ENCODE measurements at regions not wholly inside any gene's neighbourhood (a gene's known extent, or its start where the extent isn't known, plus 50 kb on each side); places are given as distances from the start of the nearest gene placed in this dataset.

DNA sequence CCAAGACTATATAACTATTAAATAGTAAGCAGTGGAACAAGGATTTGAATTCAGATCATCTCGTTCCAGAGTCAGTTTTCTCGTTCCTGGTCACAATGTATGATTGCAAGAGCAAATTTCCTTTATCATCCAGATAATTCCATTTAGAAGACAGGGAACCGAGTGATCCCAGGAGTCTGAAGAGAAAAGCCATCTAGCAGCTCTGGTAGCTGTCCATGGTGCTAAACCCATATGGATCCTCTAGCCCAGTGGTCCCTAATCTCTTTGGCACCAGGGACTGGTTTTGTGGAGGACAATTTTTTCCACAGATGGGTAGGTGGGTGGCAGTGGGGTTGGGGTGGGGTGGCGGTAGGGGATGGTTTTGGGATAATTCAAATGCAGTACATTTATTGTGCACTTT lies 229.4 kb downstream of the PTPRU start:
- Mint-ChIP-seq H3K4me3 (no peak overlapping the region), H3K27ac (no peak overlapping the region), H3K27me3 (peaks cover 1% of the 10 kb centered on the region), H3K36me3 (ENCODE audit: low read depth) (no peaks in the 10 kb centered on the region), H3K9me3 (no peaks in the 10 kb centered on the region), H3K4me1 (no peaks in the 10 kb centered on the region)
- POLR2A ChIA-PET = no interaction called here
- no peak for DNase-seq
- CTCF ChIA-PET = no interaction called here

DNA sequence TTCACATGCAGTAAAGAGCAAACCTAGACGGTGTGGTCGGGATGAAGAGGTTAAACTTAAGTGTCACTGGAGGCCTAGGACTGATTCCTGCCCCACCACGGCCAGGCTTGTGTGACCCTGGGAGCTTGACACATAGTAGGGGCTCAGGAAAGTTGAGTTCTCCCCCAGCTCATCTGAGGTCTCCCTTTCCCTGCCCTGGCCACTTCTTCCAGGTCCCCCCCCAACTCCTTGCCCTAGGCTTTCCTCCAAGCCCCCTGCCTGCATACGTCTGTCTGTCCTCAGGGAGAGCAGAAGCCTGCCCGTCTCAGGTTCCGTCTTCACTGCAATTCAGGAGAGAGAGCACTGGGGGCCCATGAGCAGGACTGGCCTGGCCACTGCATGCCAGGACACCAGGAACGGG lies 225.8 kb downstream of the PTPRU start:
- no peak overlapping the region for H3K4me3 Mint-ChIP-seq
- ChIA-PET CTCF (no interaction called here), POLR2A (no interaction called here)
- no peaks in the 10 kb centered on the region for H3K36me3 Mint-ChIP-seq (ENCODE audit: low read depth)
- H3K4me1 Mint-ChIP-seq = no peaks in the 10 kb centered on the region
- no peaks in the 10 kb centered on the region for H3K9me3 Mint-ChIP-seq
- peaks cover 1% of the 10 kb centered on the region for H3K27me3 Mint-ChIP-seq
- no peak for DNase-seq
- H3K27ac Mint-ChIP-seq = no peak overlapping the region

DNA sequence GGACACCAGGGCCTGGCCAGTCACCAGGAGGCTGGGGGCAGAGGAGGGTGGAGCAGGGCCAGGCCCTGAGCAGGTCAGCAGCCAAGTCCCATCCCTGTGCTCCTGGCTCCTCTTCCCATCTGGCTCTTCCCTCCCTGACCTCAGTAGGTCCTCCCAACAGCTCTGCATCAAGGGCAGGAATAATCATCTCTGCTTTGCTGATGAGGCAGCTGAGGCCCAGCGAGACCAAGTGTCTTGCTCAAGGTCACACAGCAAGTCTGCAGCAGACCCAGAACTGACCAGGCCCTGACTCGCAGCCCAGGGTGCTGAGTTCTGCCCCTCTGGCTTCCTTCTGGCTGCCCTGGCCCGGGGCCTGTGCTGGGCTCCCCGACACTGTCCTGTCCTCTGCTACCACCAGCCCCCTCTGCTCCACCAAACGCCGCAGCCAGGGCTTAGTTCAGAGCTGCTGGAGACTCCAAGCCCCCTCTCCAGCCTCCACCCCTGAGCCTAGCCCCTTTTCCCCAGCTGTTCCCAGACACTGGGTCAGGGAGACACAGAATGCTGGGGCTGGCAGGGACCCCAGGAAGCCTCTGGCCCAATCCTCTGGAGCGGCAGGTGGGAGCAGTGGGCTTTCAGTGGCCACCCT lies 224.9 kb downstream of the PTPRU start:
- no peak overlapping the region for H3K27ac Mint-ChIP-seq
- POLR2A ChIA-PET = no interaction called here
- no peak for DNase-seq
- peaks cover 1% of the 10 kb centered on the region for H3K27me3 Mint-ChIP-seq
- CTCF ChIA-PET = no interaction called here
- H3K9me3 Mint-ChIP-seq = no peaks in the 10 kb centered on the region
- no peaks in the 10 kb centered on the region for H3K4me1 Mint-ChIP-seq
- H3K36me3 Mint-ChIP-seq (ENCODE audit: low read depth) = no peaks in the 10 kb centered on the region
- H3K4me3 Mint-ChIP-seq = no peak overlapping the region

DNA sequence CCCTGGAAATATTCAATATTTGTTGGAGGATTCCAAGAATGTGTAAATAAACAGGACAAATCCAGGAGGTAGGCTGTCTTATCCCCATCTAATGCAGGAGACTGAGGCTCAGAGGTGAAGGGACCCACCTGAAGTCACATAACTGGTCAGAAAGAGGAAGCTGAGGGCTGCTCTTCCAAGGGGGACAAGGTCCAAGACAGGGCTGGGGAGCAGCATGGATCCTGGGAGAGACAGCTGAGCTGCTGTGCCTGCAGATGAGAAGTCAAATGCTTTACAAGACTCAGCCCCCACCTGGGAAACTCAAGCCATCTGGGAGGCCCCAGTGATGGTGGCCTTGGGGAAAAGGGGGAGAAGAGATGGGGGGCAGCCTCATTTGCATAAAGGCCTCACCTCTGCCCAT lies 224.4 kb downstream of the PTPRU start:
- DNase-seq = no peak
- H3K9me3 Mint-ChIP-seq = no peaks in the 10 kb centered on the region
- H3K27me3 Mint-ChIP-seq = peaks cover 1% of the 10 kb centered on the region
- H3K36me3 Mint-ChIP-seq (ENCODE audit: low read depth) = no peaks in the 10 kb centered on the region
- ChIA-PET POLR2A (no interaction called here), CTCF (no interaction called here)
- H3K4me1 Mint-ChIP-seq = no peaks in the 10 kb centered on the region
- no peak overlapping the region for H3K27ac Mint-ChIP-seq
- no peak overlapping the region for H3K4me3 Mint-ChIP-seq

DNA sequence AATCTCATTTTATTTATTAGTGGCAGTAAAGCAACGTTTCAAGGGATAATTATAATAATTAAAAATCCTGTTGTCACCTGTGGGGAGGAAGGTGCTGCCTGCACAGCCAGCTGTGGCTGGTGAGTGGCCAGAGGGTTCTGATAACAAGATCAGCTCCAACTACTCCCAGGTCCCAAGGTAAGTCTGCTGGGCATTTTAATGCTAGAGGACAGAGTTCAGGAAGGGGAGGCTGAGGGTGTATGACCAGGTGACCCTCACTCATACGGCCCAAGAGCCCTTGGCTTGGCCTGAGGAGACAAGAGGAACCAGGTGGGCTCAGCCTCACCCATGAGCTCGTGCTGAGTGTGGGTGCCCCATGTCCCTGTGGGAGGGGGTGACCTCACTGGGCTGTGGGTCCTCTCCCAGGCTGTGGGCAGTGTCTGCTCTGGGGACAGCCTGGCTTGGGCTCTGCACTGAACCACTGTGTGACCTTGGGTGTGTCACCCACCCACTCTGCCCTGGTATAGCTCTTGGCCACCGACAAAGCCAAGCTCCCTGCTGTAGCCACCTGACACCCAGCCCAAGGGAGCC lies 223.8 kb downstream of the PTPRU start:
- ChIA-PET CTCF (no interaction called here), POLR2A (no interaction called here)
- Mint-ChIP-seq H3K4me1 (no peaks in the 10 kb centered on the region), H3K9me3 (no peaks in the 10 kb centered on the region), H3K4me3 (no peak overlapping the region), H3K27ac (no peak overlapping the region), H3K27me3 (peaks cover 1% of the 10 kb centered on the region), H3K36me3 (ENCODE audit: low read depth) (no peaks in the 10 kb centered on the region)
- DNase-seq = no peak

DNA sequence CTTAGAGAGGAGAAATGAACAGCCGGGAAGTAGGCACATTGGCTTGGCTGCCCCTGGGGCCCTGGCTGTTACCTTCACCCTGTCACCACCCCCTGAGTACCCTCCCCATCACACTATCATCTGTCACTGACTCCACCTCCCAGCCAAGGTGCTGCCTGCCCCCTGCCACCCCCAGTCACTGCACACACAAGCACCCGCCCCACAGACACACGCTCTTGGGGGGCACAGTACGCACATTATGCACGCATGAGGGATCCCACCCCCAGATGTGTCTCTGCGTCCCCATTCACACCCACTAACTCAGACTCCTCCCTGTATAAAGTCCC lies 223.3 kb downstream of the PTPRU start:
- no peaks in the 10 kb centered on the region for H3K36me3 Mint-ChIP-seq (ENCODE audit: low read depth)
- H3K9me3 Mint-ChIP-seq = no peaks in the 10 kb centered on the region
- ChIA-PET CTCF (no interaction called here), POLR2A (no interaction called here)
- no peak for DNase-seq
- no peaks in the 10 kb centered on the region for H3K4me1 Mint-ChIP-seq
- peaks cover 1% of the 10 kb centered on the region for H3K27me3 Mint-ChIP-seq
- H3K4me3 Mint-ChIP-seq = no peak overlapping the region
- no peak overlapping the region for H3K27ac Mint-ChIP-seq

DNA sequence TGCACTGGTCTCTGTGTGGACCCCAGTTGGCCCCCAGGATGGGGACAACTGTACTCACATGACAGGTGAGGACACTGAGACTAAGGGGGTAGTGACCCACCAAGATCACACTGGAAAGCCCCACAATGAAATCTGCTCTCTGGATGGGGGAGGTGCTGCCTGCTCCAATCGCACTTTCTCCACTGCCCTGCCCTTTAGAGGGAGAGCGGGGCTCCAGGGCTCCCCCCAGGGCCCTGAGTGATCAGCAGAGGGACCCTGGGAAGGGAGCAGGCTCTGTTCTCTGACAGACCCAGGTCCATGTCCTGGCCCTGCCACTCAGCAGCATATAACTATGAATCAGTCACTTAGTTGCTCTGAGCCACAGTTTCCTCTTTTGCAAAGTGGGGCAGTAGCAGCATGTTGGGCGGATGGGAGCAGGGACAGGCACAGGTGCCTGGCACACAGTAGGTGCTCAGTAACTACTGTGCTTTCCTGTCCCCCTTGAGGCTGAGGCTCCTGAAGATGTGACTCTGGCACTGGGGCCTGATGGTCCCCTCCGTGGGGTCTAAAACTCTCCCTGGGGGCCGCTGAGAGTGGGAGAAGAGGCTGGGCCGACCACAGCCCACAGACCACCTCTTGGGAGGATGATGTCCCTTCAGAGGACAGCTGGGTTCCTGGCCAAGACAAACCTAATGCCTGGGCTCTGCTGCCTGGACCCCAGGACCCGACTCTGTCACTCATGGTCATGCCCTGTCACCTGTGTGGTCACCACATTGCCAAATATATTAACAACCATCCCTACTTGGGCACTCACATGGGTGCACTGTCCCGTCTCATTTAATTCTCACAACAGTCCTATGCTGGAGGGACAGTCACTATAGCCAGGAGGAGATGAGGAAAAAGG lies 222.7 kb downstream of the PTPRU start:
- POLR2A ChIA-PET = no interaction called here
- no peaks in the 10 kb centered on the region for H3K27me3 Mint-ChIP-seq
- H3K4me3 Mint-ChIP-seq = no peak overlapping the region
- H3K36me3 Mint-ChIP-seq (ENCODE audit: low read depth) = no peaks in the 10 kb centered on the region
- CTCF ChIA-PET = no interaction called here
- H3K4me1 Mint-ChIP-seq = no peaks in the 10 kb centered on the region
- no peak for DNase-seq
- no peaks in the 10 kb centered on the region for H3K9me3 Mint-ChIP-seq
- H3K27ac Mint-ChIP-seq = no peak overlapping the region

DNA sequence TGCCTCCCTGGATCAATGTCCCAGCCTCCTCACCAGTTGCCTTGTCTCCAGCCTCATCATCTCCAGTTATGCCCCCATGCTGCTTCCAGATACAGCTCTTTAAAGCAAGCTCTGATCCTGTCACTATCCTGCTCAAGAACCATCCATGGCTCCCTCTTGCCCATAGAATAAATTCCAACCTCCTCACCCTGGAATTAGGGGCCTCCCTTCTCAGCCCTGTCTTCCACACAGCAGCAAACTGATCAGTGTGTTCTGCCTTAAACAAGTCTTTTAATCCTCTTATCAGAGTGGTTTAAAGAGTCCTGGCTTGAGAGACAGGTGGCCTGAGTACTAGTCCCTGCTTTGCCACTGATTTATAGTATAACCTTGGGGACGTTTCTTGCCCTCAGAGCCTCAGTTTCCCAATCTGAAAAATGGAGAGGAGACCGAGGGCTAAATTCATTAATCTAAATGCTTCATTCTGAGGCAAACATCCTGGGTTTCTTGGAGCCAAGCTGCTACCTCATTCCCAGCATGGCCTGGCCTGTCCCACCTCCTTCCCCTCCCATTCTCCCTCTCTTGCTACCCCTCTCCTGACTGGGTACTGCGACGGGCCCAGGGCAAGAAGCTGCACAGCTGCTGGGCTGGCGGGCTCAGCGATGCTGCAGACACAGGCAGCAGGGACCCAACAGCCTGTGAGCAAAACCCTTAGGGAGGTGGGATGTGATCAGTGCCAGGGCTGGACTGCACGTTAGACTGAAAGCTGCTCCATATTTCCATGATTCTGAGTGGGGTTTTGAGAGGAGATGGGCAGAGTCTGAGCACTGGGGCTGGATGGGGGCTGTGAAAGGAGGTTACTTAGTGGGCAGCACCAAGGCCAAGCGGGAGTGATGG lies 221.4 kb downstream of the PTPRU start:
- ChIA-PET CTCF (no interaction called here), POLR2A (no interaction called here)
- no peak for DNase-seq
- Mint-ChIP-seq H3K9me3 (no peaks in the 10 kb centered on the region), H3K36me3 (ENCODE audit: low read depth) (no peaks in the 10 kb centered on the region), H3K4me1 (no peaks in the 10 kb centered on the region), H3K27me3 (no peaks in the 10 kb centered on the region), H3K27ac (no peak overlapping the region), H3K4me3 (no peak overlapping the region)

DNA sequence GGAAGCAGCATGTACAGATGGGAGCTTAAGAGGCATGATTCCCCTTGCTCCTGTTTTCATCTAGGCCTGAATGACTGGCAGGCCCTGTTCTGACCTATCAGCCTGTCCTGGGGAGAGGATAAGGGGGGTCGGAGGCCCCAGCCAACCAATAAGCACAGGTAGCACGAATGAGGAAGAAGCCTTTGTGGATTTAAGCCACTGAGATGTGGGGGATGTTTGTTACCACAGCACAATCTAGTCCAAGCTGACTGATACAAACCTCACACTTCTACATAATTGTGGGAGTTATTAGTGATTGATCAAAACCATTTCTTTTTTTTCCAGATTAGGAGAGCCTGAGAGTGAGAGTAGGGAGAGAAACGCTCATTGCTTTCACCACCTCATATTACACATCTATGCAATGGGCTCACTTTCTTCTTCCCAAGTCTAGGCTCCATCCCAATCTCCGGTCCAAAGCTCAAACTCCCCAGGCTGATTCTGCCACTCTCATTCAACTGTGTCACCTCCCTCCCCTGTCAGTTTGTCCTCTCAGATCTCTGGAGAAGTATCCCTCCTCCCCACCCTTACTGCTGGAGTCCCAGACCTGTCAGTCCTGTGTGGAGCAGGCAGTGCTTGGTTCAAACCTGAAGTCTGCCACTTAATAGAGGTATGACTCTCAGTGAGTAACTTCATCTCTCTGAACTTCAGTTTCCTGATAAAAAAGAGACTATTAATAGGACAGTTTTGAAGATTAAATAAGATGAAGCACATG lies 220.5 kb downstream of the PTPRU start:
- no peak overlapping the region for H3K4me3 Mint-ChIP-seq
- ChIA-PET POLR2A (no interaction called here), CTCF (interaction anchor here (0.6 kb wide), 1 partner anchor 153 kb away, joined by 4 read pairs; no protein-coding TSS in a partner anchor)
- no peak overlapping the region for H3K27ac Mint-ChIP-seq
- no peaks in the 10 kb centered on the region for H3K9me3 Mint-ChIP-seq
- H3K4me1 Mint-ChIP-seq = no peaks in the 10 kb centered on the region
- DNase-seq = no peak
- no peaks in the 10 kb centered on the region for H3K36me3 Mint-ChIP-seq (ENCODE audit: low read depth)
- no peaks in the 10 kb centered on the region for H3K27me3 Mint-ChIP-seq

DNA sequence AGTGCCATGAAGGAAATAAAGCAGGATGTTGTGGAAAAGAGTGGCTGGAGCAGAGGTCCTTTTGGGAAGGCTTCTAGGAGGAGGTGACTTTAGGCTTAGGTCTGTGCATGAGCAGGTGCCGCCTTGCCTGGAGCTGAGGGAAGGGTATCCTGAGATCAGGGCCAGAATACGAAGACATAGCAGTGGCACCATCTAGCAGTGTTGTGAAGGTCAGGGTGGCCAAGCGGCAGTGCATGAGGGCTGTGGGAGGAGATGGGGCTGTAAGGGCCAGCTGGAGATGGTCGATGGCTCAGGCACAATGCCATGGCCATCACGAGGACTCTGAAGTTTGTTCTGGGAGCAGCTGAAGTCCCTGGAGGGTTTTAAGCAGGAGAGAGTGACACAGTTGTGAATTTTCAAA lies 219.5 kb downstream of the PTPRU start:
- Mint-ChIP-seq H3K27me3 (no peaks in the 10 kb centered on the region), H3K4me3 (no peak overlapping the region), H3K27ac (no peak overlapping the region), H3K36me3 (ENCODE audit: low read depth) (no peaks in the 10 kb centered on the region), H3K9me3 (no peaks in the 10 kb centered on the region), H3K4me1 (no peaks in the 10 kb centered on the region)
- ChIA-PET POLR2A (no interaction called here), CTCF (no interaction called here)
- DNase-seq = no peak

DNA sequence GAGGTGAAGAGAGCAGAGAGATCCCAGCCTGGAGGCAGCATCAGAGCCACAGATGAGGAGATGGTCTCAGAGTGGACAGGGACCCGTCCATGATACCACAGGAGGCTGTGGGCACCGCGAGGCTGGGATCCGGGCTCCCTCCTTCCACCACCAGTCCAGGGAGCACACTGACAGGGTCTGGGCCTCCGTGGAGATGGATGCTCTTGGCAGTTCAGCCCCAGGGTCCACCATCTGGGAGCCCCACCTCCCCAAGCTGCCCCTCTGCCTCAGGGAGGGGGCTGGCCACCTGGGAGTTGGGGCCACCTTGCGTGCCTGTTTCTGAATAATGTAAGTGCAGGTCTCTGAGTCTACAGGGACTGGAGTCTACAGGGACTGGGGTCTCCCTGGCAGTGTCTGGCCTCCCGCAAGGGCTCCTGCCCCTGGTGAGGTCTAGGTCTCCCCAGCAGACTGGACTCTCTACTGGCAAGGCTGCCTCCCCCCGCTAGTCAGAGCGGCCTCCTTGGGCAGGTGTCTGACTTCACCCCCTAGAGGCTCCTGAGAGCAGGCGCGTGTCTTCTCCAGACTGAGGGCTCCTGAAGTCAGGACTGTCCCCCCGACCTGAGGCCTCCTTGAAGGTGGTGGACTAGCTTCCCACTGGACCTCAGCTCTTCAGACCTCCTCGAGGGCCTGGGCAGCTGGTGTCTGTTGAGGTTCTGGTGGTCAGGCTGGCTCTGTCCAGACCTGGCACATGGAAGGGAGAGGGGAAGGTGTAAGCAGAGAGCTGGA lies 218.5 kb downstream of the PTPRU start:
- no peak for DNase-seq
- CTCF ChIA-PET = no interaction called here
- no peak overlapping the region for H3K27ac Mint-ChIP-seq
- H3K4me3 Mint-ChIP-seq = no peak overlapping the region
- H3K27me3 Mint-ChIP-seq = no peaks in the 10 kb centered on the region
- no peaks in the 10 kb centered on the region for H3K9me3 Mint-ChIP-seq
- POLR2A ChIA-PET = no interaction called here
- H3K4me1 Mint-ChIP-seq = no peaks in the 10 kb centered on the region
- H3K36me3 Mint-ChIP-seq (ENCODE audit: low read depth) = no peaks in the 10 kb centered on the region

DNA sequence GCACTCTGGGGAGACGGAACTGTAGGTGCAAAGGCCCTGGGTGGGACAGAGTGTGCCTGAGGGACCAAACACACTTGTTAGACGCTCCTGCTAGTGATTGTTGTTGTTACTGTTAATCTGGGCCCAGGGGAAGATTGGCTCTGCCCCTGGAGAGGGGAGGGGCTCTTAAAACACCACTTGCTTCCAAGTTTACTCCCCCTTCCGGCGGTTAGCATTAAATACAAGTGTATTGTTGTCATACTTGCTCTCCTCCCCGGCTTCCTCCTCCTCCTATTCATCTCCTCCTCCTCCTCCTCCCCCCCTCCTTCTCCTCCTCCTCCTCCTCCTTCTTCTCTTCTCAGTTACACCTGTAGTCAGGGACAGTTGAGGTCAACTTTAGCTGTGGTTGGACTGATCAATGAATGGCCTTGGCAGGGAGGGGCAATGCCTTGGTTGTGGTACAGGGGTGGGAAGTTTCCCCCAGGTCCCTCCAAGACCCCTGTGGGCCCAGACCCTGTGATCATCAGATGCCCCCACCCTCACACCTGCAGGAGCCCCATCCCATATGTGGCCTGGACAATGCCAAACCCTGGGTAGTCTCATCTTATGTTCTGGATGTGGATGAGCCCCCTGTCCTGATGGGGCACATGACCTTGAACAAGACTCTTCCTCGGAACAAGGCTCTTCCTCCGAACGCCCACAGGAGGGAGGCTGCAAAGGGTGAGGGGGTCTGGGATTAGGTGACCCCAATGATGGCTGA lies 217.3 kb downstream of the PTPRU start:
- H3K36me3 Mint-ChIP-seq (ENCODE audit: low read depth) = no peaks in the 10 kb centered on the region
- DNase-seq = no peak

More for the DNA sequence above, 217.3 kb downstream of the PTPRU start:
- no peaks in the 10 kb centered on the region for H3K4me1 Mint-ChIP-seq
- no peak overlapping the region for H3K27ac Mint-ChIP-seq
- no peak overlapping the region for H3K4me3 Mint-ChIP-seq
- no peaks in the 10 kb centered on the region for H3K27me3 Mint-ChIP-seq
- H3K9me3 Mint-ChIP-seq = no peaks in the 10 kb centered on the region
- CTCF ChIA-PET = no interaction called here
- POLR2A ChIA-PET = no interaction called here
